Activated naive CD8-positive, alpha-beta T cell treated with anti-CD3 and anti-CD28 coated beads, Interleukin-2, amount 10 ng/mL, durations not matched to agents 7 days and 5 days (primary cell): ENCODE measurements at regions not wholly inside any gene's neighbourhood (a gene's known extent, or its start where the extent isn't known, plus 50 kb on each side); places are given as distances from the start of the nearest gene placed in this dataset.

ENCODE experiments used
- ATAC-seq: fragments of 150-1000 bp; cut with Tn5 transposase; one replicate; pipeline ENCODE4 v1.10.0; 2021; ENCODE audit warnings: low read depth, moderate library complexity
- POLR2A ChIA-PET: fragments of 350-600 bp; sonication (Branson Sonifier 250); formaldehyde crosslinking; loops from one replicate; lab custom pipeline; 2021; ENCODE audit warnings: antibody characterized with exemption; lab: Charles Lee
- DNase-seq: peaks from one replicate; pipeline ENCODE4 v3.0.0; 2021
- H3K27ac Mint-ChIP-seq: one replicate; pipeline ENCODE4 v1.8.0; 2022; ENCODE audit warnings: mild to moderate bottlenecking, mixed read lengths
- H3K27me3 Mint-ChIP-seq: one replicate; pipeline ENCODE4 v1.8.0; 2022; ENCODE audit warnings: mild to moderate bottlenecking, moderate library complexity, mixed read lengths
- H3K36me3 Mint-ChIP-seq: one replicate; pipeline ENCODE4 v1.8.0; 2021; ENCODE audit warnings: mild to moderate bottlenecking, mixed read lengths
- H3K4me1 Mint-ChIP-seq: one replicate; pipeline ENCODE4 v1.8.0; 2021; ENCODE audit warnings: mixed read lengths
- H3K4me3 Mint-ChIP-seq: one replicate; pipeline ENCODE4 v1.8.0; 2022; ENCODE audit warnings: mild to moderate bottlenecking, moderate library complexity, mixed read lengths
- H3K9me3 Mint-ChIP-seq: one replicate; pipeline ENCODE4 v1.8.0; 2021; ENCODE audit warnings: mixed read lengths

- H3K4me1 Mint-ChIP-seq: no peaks in the 10 kb centered on the region
- H3K36me3 Mint-ChIP-seq: no peaks in the 10 kb centered on the region
- DNase-seq: no peak
- H3K4me3 Mint-ChIP-seq: no peak overlapping the region
- no peak overlapping the region for H3K27ac Mint-ChIP-seq
- POLR2A ChIA-PET: no interaction called here
- H3K9me3 Mint-ChIP-seq: no peaks in the 10 kb centered on the region
- no peak for ATAC-seq
- H3K27me3 Mint-ChIP-seq: no peaks in the 10 kb centered on the region
These were observed 1241.5 kb downstream of the BRD1 start for GRCh38 chr22:48585916-48586798.

- Mint-ChIP-seq H3K4me1 (no peaks in the 10 kb centered on the region), H3K9me3 (no peaks in the 10 kb centered on the region), H3K27ac (no peak overlapping the region), H3K36me3 (no peaks in the 10 kb centered on the region), H3K27me3 (peaks cover 2% of the 10 kb centered on the region), H3K4me3 (no peak overlapping the region)
- ATAC-seq (no peak), DNase-seq (no peak)
- POLR2A ChIA-PET: no interaction called here
These were observed 1243.5 kb downstream of the BRD1 start for GRCh38 chr22:48584170-48584569.

- no peaks in the 10 kb centered on the region for H3K9me3 Mint-ChIP-seq
- H3K27me3 Mint-ChIP-seq: peaks cover 9% of the 10 kb centered on the region
- H3K27ac Mint-ChIP-seq: no peak overlapping the region
- H3K4me1 Mint-ChIP-seq: no peaks in the 10 kb centered on the region
- POLR2A ChIA-PET: no interaction called here
- no peak overlapping the region for H3K4me3 Mint-ChIP-seq
- DNase-seq (no peak), ATAC-seq (no peak)
- no peaks in the 10 kb centered on the region for H3K36me3 Mint-ChIP-seq
These were observed 1245.7 kb downstream of the BRD1 start for GRCh38 chr22:48581796-48582469.

- no peak overlapping the region for H3K27ac Mint-ChIP-seq
These were observed 1246.4 kb downstream of the BRD1 start for GRCh38 chr22:48581205-48581766.

GRCh38 chr22:48580481-48580970 lies 1247.1 kb downstream of the BRD1 start:
- no peak overlapping the region for H3K4me3 Mint-ChIP-seq
- no peaks in the 10 kb centered on the region for H3K4me1 Mint-ChIP-seq
- POLR2A ChIA-PET: no interaction called here
- ATAC-seq (no peak), DNase-seq (no peak)
- peaks cover 9% of the 10 kb centered on the region for H3K27me3 Mint-ChIP-seq
- H3K36me3 Mint-ChIP-seq: no peaks in the 10 kb centered on the region
- no peak overlapping the region for H3K27ac Mint-ChIP-seq
- no peaks in the 10 kb centered on the region for H3K9me3 Mint-ChIP-seq

More at GRCh38 chr22:48581205-48581766, 1246.4 kb downstream of the BRD1 start:
- Mint-ChIP-seq H3K9me3 (no peaks in the 10 kb centered on the region), H3K36me3 (no peaks in the 10 kb centered on the region), H3K27me3 (peaks cover 9% of the 10 kb centered on the region), H3K4me3 (no peak overlapping the region), H3K4me1 (no peaks in the 10 kb centered on the region)
- DNase-seq (no peak), ATAC-seq (no peak)
- POLR2A ChIA-PET: no interaction called here

- Mint-ChIP-seq H3K36me3 (no peaks in the 10 kb centered on the region), H3K9me3 (no peaks in the 10 kb centered on the region), H3K4me1 (no peaks in the 10 kb centered on the region), H3K27ac (no peak overlapping the region), H3K4me3 (no peak overlapping the region), H3K27me3 (peaks cover 9% of the 10 kb centered on the region)
- ATAC-seq (no peak), DNase-seq (no peak)
- POLR2A ChIA-PET: no interaction called here
These were observed 1247.8 kb downstream of the BRD1 start for GRCh38 chr22:48579928-48580309.

GRCh38 chr22:48579043-48579927 lies 1248.4 kb downstream of the BRD1 start:
- Mint-ChIP-seq H3K27ac (no peak overlapping the region), H3K4me3 (no peak overlapping the region), H3K4me1 (no peaks in the 10 kb centered on the region), H3K36me3 (no peaks in the 10 kb centered on the region), H3K27me3 (peaks cover 15% of the 10 kb centered on the region), H3K9me3 (no peaks in the 10 kb centered on the region)
- DNase-seq (no peak), ATAC-seq (no peak)
- POLR2A ChIA-PET: no interaction called here

- H3K4me1 Mint-ChIP-seq: no peaks in the 10 kb centered on the region
- no peak overlapping the region for H3K27ac Mint-ChIP-seq
- no peaks in the 10 kb centered on the region for H3K9me3 Mint-ChIP-seq
- DNase-seq (no peak), ATAC-seq (no peak)
- no peaks in the 10 kb centered on the region for H3K36me3 Mint-ChIP-seq
- POLR2A ChIA-PET: no interaction called here
- no peak overlapping the region for H3K4me3 Mint-ChIP-seq
- H3K27me3 Mint-ChIP-seq: peaks cover 22% of the 10 kb centered on the region
These were observed 1249.3 kb downstream of the BRD1 start for GRCh38 chr22:48578138-48579042.

GRCh38 chr22:48577691-48578090 lies 1250.0 kb downstream of the BRD1 start:
- H3K4me3 Mint-ChIP-seq: no peak overlapping the region
- H3K27me3 Mint-ChIP-seq: peaks cover 22% of the 10 kb centered on the region
- POLR2A ChIA-PET: no interaction called here
- no peaks in the 10 kb centered on the region for H3K9me3 Mint-ChIP-seq
- ATAC-seq: no peak
- DNase-seq: no peak
- H3K4me1 Mint-ChIP-seq: no peaks in the 10 kb centered on the region
- no peaks in the 10 kb centered on the region for H3K36me3 Mint-ChIP-seq
- no peak overlapping the region for H3K27ac Mint-ChIP-seq

- Mint-ChIP-seq H3K27ac (no peak overlapping the region), H3K4me1 (no peaks in the 10 kb centered on the region), H3K4me3 (no peak overlapping the region), H3K27me3 (peaks cover 25% of the 10 kb centered on the region), H3K36me3 (no peaks in the 10 kb centered on the region), H3K9me3 (no peaks in the 10 kb centered on the region)
- ATAC-seq: no peak
- POLR2A ChIA-PET: no interaction called here
- no peak for DNase-seq
These were observed 1250.5 kb downstream of the BRD1 start for GRCh38 chr22:48577014-48577690.

- DNase-seq: peak; percentile 46
These were observed 1251.2 kb downstream of the BRD1 start for GRCh38 chr22:48576333-48577013.

More at GRCh38 chr22:48576333-48577013, 1251.2 kb downstream of the BRD1 start:
- peaks cover 25% of the 10 kb centered on the region for H3K27me3 Mint-ChIP-seq
- ATAC-seq: no peak
- no peak overlapping the region for H3K27ac Mint-ChIP-seq
- H3K4me1 Mint-ChIP-seq: no peaks in the 10 kb centered on the region
- POLR2A ChIA-PET: no interaction called here
- no peaks in the 10 kb centered on the region for H3K36me3 Mint-ChIP-seq
- H3K9me3 Mint-ChIP-seq: peaks cover 3% of the 10 kb centered on the region
- H3K4me3 Mint-ChIP-seq: no peak overlapping the region
